ENCODE measurements at regions not wholly inside any gene's neighbourhood (a gene's known extent, or its start where the extent isn't known, plus 50 kb on each side); places are given as distances from the start of the nearest gene placed in this dataset.
"Not testable (repeated sequence)": the region's sequence is repeated elsewhere in the genome, so short reads cannot be mapped to it uniquely, and the experiment has no call there.

GRCh38 chrX:16357902-16358301 lies 190.6 kb downstream of the MAGEB17 start (continued):
- TF ChIP-seq, protein P1, sequence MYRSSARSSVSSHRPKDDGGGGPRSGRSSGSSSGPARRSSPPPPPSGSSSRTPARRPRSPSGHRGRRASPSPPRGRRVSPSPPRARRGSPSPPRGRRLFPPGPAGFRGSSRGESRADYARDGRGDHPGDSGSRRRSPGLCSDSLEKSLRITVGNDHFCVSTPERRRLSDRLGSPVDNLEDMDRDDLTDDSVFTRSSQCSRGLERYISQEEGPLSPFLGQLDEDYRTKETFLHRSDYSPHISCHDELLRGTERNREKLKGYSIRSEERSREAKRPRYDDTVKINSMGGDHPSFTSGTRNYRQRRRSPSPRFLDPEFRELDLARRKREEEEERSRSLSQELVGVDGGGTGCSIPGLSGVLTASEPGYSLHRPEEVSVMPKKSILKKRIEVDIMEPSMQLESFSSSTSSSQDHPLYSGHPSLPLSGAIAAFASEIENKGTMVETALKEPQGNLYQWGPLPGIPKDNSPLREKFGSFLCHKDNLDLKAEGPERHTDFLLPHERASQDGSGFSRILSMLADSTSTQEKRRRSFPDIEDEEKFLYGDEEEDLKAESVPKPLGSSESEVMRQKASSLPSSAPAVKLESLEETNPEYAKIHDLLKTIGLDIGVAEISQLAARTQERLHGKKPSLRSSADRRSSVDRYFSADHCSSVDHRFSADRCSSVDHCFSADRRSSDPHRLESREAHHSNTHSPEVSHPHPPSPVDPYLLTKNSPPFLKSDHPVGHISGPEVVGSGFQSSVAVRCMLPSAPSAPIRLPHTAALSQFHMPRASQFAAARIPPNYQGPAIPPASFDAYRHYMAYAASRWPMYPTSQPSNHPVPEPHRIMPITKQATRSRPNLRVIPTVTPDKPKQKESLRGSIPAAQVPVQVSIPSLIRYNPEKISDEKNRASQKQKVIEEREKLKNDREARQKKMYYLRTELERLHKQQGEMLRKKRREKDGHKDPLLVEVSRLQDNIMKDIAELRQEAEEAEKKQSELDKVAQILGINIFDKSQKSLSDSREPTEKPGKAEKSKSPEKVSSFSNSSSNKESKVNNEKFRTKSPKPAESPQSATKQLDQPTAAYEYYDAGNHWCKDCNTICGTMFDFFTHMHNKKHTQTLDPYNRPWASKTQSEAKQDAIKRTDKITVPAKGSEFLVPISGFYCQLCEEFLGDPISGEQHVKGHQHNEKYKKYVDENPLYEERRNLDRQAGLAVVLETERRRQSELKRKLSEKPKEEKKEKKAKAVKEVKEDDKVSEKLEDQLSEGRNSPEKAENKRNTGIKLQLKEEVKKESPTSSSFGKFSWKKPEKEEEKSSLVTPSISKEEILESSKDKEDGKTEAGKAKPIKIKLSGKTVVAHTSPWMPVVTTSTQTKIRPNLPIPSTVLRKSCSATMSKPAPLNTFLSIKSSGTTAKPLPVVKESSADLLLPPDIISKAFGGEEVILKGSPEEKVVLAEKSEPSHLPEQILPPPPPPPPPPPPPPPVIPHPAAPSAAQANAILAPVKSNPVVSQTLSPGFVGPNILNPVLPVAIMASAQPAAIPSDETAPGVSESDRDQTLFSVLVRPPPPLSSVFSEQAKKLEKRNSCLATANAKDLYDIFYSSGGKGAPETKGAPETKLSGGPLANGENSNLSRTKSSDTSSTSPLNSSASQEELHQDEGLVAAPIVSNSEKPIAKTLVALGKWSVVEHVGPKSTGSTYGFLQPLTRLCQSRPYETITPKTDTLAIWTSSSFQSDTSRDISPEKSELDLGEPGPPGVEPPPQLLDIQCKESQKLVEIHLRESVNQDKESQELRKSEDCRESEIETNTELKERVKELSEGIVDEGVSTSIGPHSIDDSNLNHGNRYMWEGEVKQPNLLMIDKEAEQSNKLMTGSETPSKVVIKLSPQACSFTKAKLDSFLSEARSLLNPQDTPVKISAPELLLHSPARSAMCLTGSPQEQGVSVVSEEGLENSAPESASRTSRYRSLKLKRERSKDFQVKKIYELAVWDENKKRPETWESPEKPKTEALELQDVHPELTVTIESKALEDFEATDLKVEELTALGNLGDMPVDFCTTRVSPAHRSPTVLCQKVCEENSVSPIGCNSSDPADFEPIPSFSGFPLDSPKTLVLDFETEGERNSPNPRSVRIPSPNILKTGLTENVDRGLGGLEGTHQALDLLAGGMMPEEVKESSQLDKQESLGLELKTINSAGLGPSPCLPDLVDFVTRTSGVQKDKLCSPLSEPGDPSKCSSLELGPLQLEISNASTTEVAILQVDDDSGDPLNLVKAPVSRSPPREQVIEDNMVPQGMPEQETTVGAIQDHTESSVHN (IDR thresholded peaks at IDR 0.05; ENCODE audit: borderline replicate concordance in 1 of 2, low read depth in 1 of 2), result no peak
- TF ChIP-seq ZNF24 (IDR thresholded peaks at IDR 0.05), result no peak
- 0 out of 2 replicates have a peak, but pooled peaks have one; percentile 13 for TF ChIP-seq MAFF (IDR thresholded peaks at IDR 0.05; ENCODE audit: low read length)
- no peak for TF ChIP-seq PURB (CRISPR knock-in tag; IDR thresholded peaks at IDR 0.05; ENCODE audit: low read depth)
- no peak for TF ChIP-seq HCFC1 (IDR thresholded peaks at IDR 0.05; ENCODE audit: low read depth, low read length)
- no peak for TF ChIP-seq NFYB (IDR thresholded peaks at IDR 0.05; ENCODE audit: extremely low read depth, insufficient read length)
- TF ChIP-seq EZH2 (IDR thresholded peaks at IDR 0.05; ENCODE audit: borderline replicate concordance, low read depth, low read length), result no peak

DNA sequence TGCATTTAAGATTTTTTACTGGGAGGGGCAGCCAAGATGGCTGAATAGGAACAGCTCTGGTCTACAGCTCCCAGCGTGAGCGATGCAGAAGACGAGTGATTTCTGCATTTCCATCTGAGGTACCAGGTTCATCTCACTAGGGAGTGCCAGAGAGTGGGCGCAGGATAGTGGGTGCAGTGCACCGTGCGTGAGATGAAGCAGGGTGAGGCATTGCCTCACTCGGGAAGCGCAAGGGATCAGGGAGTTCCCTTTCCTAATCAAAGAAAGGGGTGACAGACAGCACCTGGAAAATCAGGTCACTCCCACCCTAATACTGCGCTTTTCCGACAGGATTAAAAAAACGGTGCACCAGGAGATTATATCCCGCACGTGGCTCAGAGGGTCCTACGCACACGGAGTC lies 192.8 kb downstream of the MAGEB17 start:
- H3K4me2 ChIP-seq (ENCODE audit: insufficient read depth, low read length); H3K4me3 ChIP-seq; POLR2A ChIA-PET; H3K79me2 ChIP-seq (ENCODE audit: control insufficient read depth, insufficient read depth, low read length); H3K4me1 ChIP-seq (replicated peaks in 1 of 2; ENCODE audit: control insufficient read depth in 2 of 2, insufficient read depth in 2 of 2, low read length in 2 of 2); BruUV-seq (replicated peaks); in situ Hi-C loops (cut with MboI); ATAC-seq; H3K36me3 ChIP-seq (ENCODE audit: control insufficient read depth, insufficient read depth, low read length); H4K20me1 ChIP-seq (replicated peaks; ENCODE audit: control insufficient read depth, insufficient read depth, low read length); H2AFZ ChIP-seq (ENCODE audit: low read depth, low read length); H3K9me3 ChIP-seq (replicated peaks; ENCODE audit: control insufficient read depth, insufficient read depth, low read depth, low read length); CTCF ChIA-PET (ENCODE audit: low intra/inter-chr PET ratio); H3K9ac ChIP-seq (ENCODE audit: insufficient read depth in 1 of 2, low read depth in 2 of 2, low read length in 2 of 2); H3K9me1 ChIP-seq (ENCODE audit: control insufficient read depth, insufficient read depth, low read length); intact Hi-C loops (cut with micrococcal nuclease); H3K27ac ChIP-seq (ENCODE audit: extremely low read depth, low read depth, low read length); DNase-seq (ENCODE audit: extremely low read depth in 1 of 4, low spot score in 3 of 4); H3K27me3 ChIP-seq (ENCODE audit: control insufficient read depth in 2 of 2, insufficient read depth in 2 of 2, low read length in 2 of 2); FAIRE-seq: not testable (repeated sequence)
- WGBS (ENCODE audit: insufficient coverage, low coverage, missing lambda C conversion rate), result 5% methylated on average over 7 of the region's 15 CpGs
